GM10266 (cell line): ENCODE measurements at regions not wholly inside any gene's neighbourhood (a gene's known extent, or its start where the extent isn't known, plus 50 kb on each side); places are given as distances from the start of the nearest gene placed in this dataset.

Experiments used
- DNase-seq: peaks from one replicate; pipeline ENCODE4 v3.0.0; 2012; ENCODE audit errors: extremely low spot score
- CTCF ChIP-seq: IDR thresholded peaks from 2 replicates; pipeline ENCODE4 v1.5.1; 2012; ENCODE audit warnings: mild to moderate bottlenecking, low read depth; ENCODE audit not compliant: control insufficient read depth, insufficient read depth; ENCODE audit errors: missing control alignments

GRCh38 chr16:65965628-65966027 is 400.9 kb upstream of the CDH5 start:
- DNase-seq, result no peak
- no peak for TF ChIP-seq CTCF

GRCh38 chr16:65964752-65965151 is 401.7 kb upstream of the CDH5 start:
- no peak for DNase-seq
- no peak for TF ChIP-seq CTCF

GRCh38 chr16:65961476-65962143 is 404.9 kb upstream of the CDH5 start:
- TF ChIP-seq CTCF, result no peak
- no peak for DNase-seq

GRCh38 chr16:65959983-65960382 is 406.5 kb upstream of the CDH5 start:
- TF ChIP-seq CTCF, result no peak
- DNase-seq, result no peak

- TF ChIP-seq CTCF, result no peak
- DNase-seq, result no peak
Observed at GRCh38 chr16:65958086-65958485, 408.4 kb upstream of the CDH5 start.

- DNase-seq, result no peak
- TF ChIP-seq CTCF, result no peak
Observed at GRCh38 chr16:65956100-65956499, 410.4 kb upstream of the CDH5 start.

- no peak for TF ChIP-seq CTCF
- no peak for DNase-seq
Observed at GRCh38 chr16:65954446-65954845, 412.0 kb upstream of the CDH5 start.
